SK-N-SH (cell line): ENCODE measurements at regions not wholly inside any gene's neighbourhood (a gene's known extent, or its start where the extent isn't known, plus 50 kb on each side); places are given as distances from the start of the nearest gene placed in this dataset.

Experiments used
- CHD2 ChIP-seq: fragments of 150-350 bp; IDR thresholded peaks from 2 replicates; pipeline ENCODE4 v1.6.1; 2018; ENCODE audit warnings: low read length; ENCODE audit not compliant: partially characterized antibody
- EP300 ChIP-seq, 2 experiments: IDR thresholded peaks; 2 replicates each; pipeline versions ENCODE4 v1.4.0 to v1.6.1; 2012; ENCODE audit warnings: borderline replicate concordance in 1 of 2, low read depth in 1 of 2, low read length in 1 of 2
- EZH2phosphoT487 ChIP-seq: fragments of 200-600 bp; sonication (generic); IDR thresholded peaks from 2 replicates; pipeline ENCODE4 v1.6.1; 2017; ENCODE audit warnings: low read depth, mixed run types, mild to moderate bottlenecking, antibody characterized with exemption, moderate library complexity, borderline replicate concordance
- FOXM1 ChIP-seq: IDR thresholded peaks from 2 replicates; pipeline ENCODE4 v1.4.0; 2012; ENCODE audit warnings: low read depth, mild to moderate bottlenecking
- NRF1 ChIP-seq: IDR thresholded peaks from 2 replicates; pipeline ENCODE4 v1.6.1; 2012; ENCODE audit warnings: low read depth, mild to moderate bottlenecking, low read length
- POLR2AphosphoS5 ChIP-seq: IDR thresholded peaks from 2 replicates; pipeline ENCODE4 v1.6.1; 2012; ENCODE audit warnings: low read depth, low read length
- YY1 ChIP-seq: IDR thresholded peaks from 2 replicates; pipeline ENCODE4 v1.4.0; 2012; ENCODE audit warnings: low read depth, mild to moderate bottlenecking
- TF ChIP-seq, protein P1 (sequence below): fragments of 200-600 bp; sonication (generic); IDR thresholded peaks from 2 replicates; pipeline ENCODE4 v1.6.1; 2017; ENCODE audit warnings: antibody characterized with exemption, mild to moderate bottlenecking, moderate library complexity
- TF ChIP-seq, protein P2 (sequence below): IDR thresholded peaks from 2 replicates; pipeline ENCODE4 v1.4.0; 2012; ENCODE audit warnings: low read depth

DNA sequence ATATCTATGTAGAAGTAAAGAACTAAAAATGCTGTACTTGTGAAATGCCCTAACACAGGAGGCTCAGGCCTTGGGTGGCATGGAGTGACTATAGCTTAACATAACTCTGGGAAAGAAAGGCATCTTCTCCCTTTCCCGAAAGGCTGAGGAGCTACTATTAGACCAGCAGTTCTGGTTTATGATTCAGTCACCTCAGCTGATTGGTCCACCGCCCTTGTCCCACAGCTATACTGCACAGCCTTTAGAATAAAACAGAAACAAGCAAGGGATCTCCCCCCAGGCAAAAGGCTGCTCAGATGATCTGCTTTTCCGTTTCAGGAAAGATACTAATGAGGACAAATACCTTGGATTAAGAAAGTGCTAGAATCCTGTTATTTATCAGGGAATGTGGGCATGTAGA, 171.3 kb downstream of the SNCA start:
- TF ChIP-seq POLR2AphosphoS5 (no peak), EP300 (IDR thresholded peaks at IDR 0.05; ENCODE audit: borderline replicate concordance in 1 of 2, low read depth in 1 of 2, low read length in 1 of 2) (no peak), EZH2phosphoT487 (no peak), FOXM1 (no peak), NRF1 (no peak), CHD2 (no peak), YY1 (no peak)
- TF ChIP-seq, protein P1, sequence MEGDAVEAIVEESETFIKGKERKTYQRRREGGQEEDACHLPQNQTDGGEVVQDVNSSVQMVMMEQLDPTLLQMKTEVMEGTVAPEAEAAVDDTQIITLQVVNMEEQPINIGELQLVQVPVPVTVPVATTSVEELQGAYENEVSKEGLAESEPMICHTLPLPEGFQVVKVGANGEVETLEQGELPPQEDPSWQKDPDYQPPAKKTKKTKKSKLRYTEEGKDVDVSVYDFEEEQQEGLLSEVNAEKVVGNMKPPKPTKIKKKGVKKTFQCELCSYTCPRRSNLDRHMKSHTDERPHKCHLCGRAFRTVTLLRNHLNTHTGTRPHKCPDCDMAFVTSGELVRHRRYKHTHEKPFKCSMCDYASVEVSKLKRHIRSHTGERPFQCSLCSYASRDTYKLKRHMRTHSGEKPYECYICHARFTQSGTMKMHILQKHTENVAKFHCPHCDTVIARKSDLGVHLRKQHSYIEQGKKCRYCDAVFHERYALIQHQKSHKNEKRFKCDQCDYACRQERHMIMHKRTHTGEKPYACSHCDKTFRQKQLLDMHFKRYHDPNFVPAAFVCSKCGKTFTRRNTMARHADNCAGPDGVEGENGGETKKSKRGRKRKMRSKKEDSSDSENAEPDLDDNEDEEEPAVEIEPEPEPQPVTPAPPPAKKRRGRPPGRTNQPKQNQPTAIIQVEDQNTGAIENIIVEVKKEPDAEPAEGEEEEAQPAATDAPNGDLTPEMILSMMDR: no peak
- TF ChIP-seq, protein P2, sequence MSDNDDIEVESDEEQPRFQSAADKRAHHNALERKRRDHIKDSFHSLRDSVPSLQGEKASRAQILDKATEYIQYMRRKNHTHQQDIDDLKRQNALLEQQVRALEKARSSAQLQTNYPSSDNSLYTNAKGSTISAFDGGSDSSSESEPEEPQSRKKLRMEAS: no peak
